T-helper 17 cell (primary cell): ENCODE measurements at regions not wholly inside any gene's neighbourhood (a gene's known extent, or its start where the extent isn't known, plus 50 kb on each side); places are given as distances from the start of the nearest gene placed in this dataset.

Experiments
- ATAC-seq: fragments of 150-1000 bp; cut with Tn5 transposase; 2 replicates; pipeline ENCODE4 v1.10.0; 2021; ENCODE audit warnings: mild to moderate bottlenecking, moderate library complexity
- DNase-seq, 3 donors: peaks; one replicate each; pipeline versions ENCODE4 v3.0.0 to v3.0.0-alpha.2; 2020 to 2021
- H3K9me3 ChIP-seq: one replicate; pipeline ENCODE4 v1.7.0; 2013; ENCODE audit warnings: low read length, mild to moderate bottlenecking; ENCODE audit not compliant: control insufficient read depth, poor library complexity, severe bottlenecking
- H3K27ac Mint-ChIP-seq: one replicate; pipeline ENCODE4 v1.8.0; 2022; ENCODE audit warnings: mild to moderate bottlenecking, moderate library complexity, mixed read lengths
- H3K27me3 Mint-ChIP-seq: one replicate; pipeline ENCODE4 v1.8.0; 2022; ENCODE audit warnings: mixed read lengths
- H3K36me3 Mint-ChIP-seq: one replicate; pipeline ENCODE4 v1.8.0; 2022; ENCODE audit warnings: low read depth, mixed read lengths
- H3K4me1 Mint-ChIP-seq: one replicate; pipeline ENCODE4 v1.8.0; 2022; ENCODE audit warnings: mild to moderate bottlenecking, mixed read lengths
- H3K4me3 Mint-ChIP-seq: one replicate; pipeline ENCODE4 v1.8.0; 2022; ENCODE audit warnings: mild to moderate bottlenecking, moderate library complexity, mixed read lengths

DNA sequence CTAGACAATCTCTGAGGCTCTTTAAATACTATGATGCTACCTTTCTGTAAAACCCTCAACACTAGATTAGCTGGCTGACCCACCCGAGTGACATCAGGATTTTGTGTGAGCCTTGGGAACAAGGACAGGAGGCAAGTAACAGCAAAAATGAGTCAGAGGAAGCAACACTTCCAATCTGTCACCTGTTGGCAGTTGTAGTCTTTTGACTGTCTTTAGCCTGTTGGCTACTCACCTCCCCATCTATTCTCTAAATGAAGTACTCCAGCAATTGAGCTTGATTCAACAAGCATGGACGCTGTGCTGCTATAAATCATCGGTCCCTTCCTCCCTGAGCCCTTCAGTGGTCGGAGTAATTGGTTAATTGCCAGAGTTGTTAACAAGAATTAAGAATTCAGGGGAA is 898.7 kb downstream of the BCL11A start:
- DNase-seq: no peak
- Mint-ChIP-seq H3K4me1 (no peaks in the 10 kb centered on the region), H3K4me3 (no peak overlapping the region), H3K36me3 (no peaks in the 10 kb centered on the region), H3K27me3 (no peaks in the 10 kb centered on the region), H3K27ac (no peak overlapping the region)
- no peaks in the 10 kb centered on the region for H3K9me3 ChIP-seq
- ATAC-seq: no peak

DNA sequence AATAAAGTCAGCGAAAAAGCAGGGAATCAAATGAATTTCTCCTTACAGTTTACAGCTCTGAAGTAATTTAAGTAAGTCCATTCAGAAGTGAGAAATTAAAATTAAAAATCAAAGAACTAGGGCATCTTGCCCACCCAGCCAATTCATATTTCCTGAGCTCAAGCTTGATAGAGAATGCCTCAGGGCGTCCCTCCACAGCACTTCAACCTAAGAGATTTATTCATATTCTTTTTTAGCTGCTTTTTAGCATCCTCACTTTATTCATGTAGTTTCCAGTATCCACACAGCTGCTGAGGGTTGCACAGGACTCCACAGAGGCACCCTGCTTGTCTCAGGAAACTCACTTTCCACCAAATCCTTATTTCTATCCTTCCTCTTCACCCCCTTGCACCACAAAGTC is 900.3 kb downstream of the BCL11A start:
- H3K27ac Mint-ChIP-seq: no peak overlapping the region
- no peaks in the 10 kb centered on the region for H3K9me3 ChIP-seq
- no peaks in the 10 kb centered on the region for H3K4me1 Mint-ChIP-seq
- H3K27me3 Mint-ChIP-seq: no peaks in the 10 kb centered on the region
- H3K4me3 Mint-ChIP-seq: no peak overlapping the region
- DNase-seq (no peak), ATAC-seq (no peak)
- H3K36me3 Mint-ChIP-seq: no peaks in the 10 kb centered on the region

DNA sequence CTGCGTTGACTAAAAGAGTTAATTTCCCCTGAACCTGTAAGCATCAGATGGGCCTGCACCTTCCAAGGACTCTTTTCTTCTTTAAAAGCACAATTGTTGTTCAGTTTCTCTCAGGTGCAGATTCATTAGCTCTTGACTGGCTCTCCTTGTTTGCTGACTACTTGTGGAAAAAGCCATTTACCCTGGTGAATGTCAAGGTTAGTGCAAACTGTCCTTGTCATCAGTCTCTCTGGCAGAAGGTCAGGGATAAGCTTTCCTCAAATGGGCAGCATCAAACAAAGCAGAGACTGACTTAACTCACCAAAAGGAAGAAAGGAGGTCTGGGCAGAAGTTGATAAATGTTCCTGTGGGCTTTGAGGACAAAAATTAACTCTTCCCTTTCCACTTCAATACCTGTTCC is 922.7 kb downstream of the BCL11A start:
- Mint-ChIP-seq H3K4me1 (no peaks in the 10 kb centered on the region), H3K4me3 (no peak overlapping the region), H3K36me3 (no peaks in the 10 kb centered on the region), H3K27ac (no peak overlapping the region), H3K27me3 (no peaks in the 10 kb centered on the region)
- DNase-seq: no peak
- ATAC-seq: no peak
- H3K9me3 ChIP-seq: no peaks in the 10 kb centered on the region

DNA sequence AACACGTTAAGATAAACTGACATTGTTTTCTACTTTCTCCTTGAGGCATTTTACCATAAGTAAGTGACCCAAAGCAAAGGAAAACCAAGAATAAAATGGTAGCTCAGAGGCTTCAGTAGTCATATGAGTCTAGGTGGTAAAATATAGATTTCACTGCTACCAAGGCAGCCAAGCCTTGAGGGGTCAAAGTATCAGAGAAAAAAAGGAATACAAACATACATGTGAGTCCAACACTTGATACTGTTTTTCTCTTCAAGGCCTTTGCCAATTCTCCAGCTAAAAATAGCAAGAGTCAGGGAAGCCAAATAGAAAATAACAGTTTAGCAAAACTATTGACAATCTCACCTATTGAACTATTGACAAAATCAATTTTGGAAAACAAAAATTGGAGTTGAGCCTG is 925.9 kb downstream of the BCL11A start:
- Mint-ChIP-seq H3K36me3 (no peaks in the 10 kb centered on the region), H3K4me3 (no peak overlapping the region), H3K27ac (no peak overlapping the region), H3K4me1 (no peaks in the 10 kb centered on the region), H3K27me3 (no peaks in the 10 kb centered on the region)
- no peak for ATAC-seq
- no peaks in the 10 kb centered on the region for H3K9me3 ChIP-seq
- DNase-seq: no peak

DNA sequence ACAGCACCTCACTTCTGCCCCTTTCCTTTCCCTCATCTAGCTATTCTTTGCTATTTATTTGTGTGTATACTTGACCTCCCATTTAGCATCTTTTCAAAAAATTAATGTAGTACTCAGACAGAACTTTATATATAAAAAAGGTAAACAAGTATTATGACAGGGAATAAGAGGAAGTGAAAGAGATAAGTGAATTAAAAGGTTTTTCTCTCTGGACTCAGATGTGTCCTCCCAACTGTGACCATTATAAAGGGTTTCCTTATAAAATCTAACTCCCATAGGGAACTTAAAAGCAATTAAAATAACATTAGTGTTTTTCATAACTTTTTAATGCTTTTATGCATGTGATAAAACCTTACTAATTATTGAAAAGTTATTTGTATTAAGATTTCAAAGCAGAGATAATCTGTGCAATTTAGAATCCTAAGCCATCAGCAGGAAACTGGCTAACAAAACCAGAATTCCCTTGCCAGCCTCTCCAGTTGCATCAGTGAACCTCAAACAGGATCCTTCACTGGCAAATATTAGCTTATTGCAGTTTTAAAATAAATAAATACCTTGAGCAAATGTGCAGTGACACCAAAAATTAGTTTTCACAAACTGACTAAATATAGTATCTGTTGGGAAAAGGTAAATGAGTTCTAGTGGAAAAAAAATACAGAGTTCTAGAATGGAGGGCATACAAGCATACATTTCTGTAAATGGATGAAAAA is 930.7 kb downstream of the BCL11A start:
- H3K4me1 Mint-ChIP-seq: no peaks in the 10 kb centered on the region
- no peaks in the 10 kb centered on the region for H3K27me3 Mint-ChIP-seq
- no peaks in the 10 kb centered on the region for H3K9me3 ChIP-seq
- H3K36me3 Mint-ChIP-seq: no peaks in the 10 kb centered on the region
- no peak overlapping the region for H3K27ac Mint-ChIP-seq
- no peak overlapping the region for H3K4me3 Mint-ChIP-seq
- DNase-seq (no peak), ATAC-seq (no peak)

DNA sequence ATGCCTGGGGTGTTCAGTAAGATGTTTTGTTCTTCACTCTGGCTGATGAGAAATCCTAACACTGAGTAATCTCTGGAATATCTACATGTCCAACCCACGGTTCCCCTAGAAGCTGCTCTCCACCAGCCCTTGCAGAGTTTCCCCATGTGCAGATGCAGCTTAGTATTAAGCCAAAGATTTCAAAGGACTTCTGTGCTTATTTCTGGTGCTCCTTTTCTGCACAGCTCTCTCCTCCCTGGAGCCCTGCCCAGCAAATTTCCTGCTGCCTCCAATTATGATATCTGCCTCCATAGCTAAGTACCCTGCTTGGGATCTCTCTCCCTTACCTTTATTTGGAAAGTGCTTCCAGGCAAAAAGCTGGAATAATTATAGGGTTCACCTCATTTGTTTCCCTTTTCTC is 949.3 kb downstream of the BCL11A start:
- Mint-ChIP-seq H3K27me3 (no peaks in the 10 kb centered on the region), H3K4me3 (no peak overlapping the region), H3K4me1 (no peaks in the 10 kb centered on the region), H3K36me3 (no peaks in the 10 kb centered on the region), H3K27ac (no peak overlapping the region)
- no peaks in the 10 kb centered on the region for H3K9me3 ChIP-seq
- no peak for DNase-seq
- no peak for ATAC-seq

DNA sequence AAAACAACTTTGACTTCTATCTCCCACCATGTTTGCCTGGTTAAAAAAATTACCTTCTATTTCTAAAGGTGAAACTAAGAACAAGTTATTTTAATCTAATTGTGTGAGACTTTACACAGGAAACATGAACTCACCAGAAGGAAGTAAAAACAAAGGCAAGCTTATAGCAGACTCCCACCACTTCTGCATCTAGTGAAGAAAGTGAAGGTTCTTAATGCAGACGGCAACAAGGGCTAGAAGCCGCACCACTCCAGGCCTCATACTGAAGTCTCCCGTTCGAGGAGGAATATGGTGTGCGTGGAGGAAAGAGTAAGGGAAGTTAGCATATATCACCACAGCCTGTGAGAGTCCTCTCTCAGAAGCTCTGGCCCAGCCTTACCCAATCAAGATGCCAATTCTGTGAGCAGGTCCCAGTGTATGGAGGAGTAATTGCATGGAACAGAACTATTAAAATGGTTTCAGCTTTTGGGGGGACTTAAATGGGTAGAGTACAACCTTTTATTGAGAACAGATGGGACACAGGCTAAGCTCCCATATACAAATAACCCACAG is 958.7 kb downstream of the BCL11A start:
- DNase-seq: no peak
- Mint-ChIP-seq H3K36me3 (no peaks in the 10 kb centered on the region), H3K27ac (no peak overlapping the region), H3K4me3 (no peak overlapping the region), H3K27me3 (no peaks in the 10 kb centered on the region), H3K4me1 (no peaks in the 10 kb centered on the region)
- H3K9me3 ChIP-seq: no peaks in the 10 kb centered on the region
- ATAC-seq: no peak

DNA sequence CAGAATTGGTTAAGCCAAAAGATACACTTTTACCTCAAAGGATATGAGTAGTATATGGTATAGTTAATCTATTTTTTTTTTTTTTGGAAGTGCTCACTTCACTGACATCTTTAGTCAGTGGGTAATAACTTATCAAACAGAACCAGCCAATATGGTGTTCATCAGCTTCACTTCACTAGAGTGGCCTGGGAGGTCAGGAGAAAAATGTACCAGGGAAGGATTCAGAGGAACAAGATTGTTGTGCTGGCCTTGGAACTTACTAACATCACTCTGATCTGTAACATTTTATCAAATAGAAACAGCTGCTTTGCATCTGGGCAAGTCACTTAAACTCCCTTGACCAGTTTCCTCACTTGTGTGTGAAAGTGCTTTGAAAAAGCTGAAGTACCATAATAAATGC is 962.7 kb downstream of the BCL11A start:
- H3K27ac Mint-ChIP-seq: no peak overlapping the region
- no peaks in the 10 kb centered on the region for H3K27me3 Mint-ChIP-seq
- DNase-seq: no peak
- H3K9me3 ChIP-seq: no peaks in the 10 kb centered on the region
- no peaks in the 10 kb centered on the region for H3K36me3 Mint-ChIP-seq
- H3K4me1 Mint-ChIP-seq: no peaks in the 10 kb centered on the region
- H3K4me3 Mint-ChIP-seq: no peak overlapping the region
- no peak for ATAC-seq

DNA sequence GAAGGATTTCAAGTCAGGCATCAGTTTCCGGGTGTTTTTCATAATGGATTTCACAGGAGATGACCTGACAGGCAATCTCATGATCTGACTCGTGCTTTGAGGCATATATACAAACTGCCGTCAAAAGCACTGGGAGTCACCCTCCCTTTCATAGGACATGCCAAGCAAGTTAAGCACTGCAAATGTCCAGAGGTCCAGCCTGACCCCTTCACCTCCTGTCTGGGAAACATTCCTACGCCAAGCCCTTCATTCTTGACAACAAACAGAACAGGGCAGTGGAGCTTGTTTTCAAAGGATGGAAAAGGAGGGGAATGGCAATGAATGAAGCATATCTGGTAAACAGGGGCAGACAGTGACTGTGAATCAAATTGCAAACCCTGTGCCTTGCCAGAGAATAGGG is 963.6 kb downstream of the BCL11A start:
- no peaks in the 10 kb centered on the region for H3K4me1 Mint-ChIP-seq
- H3K4me3 Mint-ChIP-seq: no peak overlapping the region
- ATAC-seq: no peak
- DNase-seq: no peak
- H3K27me3 Mint-ChIP-seq: no peaks in the 10 kb centered on the region
- H3K36me3 Mint-ChIP-seq: no peaks in the 10 kb centered on the region
- no peaks in the 10 kb centered on the region for H3K9me3 ChIP-seq
- no peak overlapping the region for H3K27ac Mint-ChIP-seq

DNA sequence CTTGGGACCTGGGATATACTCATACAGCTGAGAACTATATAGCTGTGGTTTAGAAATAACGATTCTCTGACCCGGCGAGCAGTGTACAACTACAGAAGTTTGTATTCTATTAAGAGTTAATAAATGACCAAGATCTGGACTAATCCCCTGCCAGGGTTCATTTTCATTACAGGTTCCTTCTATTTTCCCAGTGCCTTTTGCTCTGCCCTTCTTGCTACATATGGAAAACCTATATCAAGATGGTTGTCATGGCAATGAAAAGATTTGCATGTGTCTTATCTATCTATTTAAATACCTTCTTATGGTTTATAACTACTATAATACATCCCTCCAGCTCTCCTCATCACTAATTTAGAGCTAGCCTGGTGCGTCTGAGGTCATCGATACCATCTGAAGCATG is 965.2 kb downstream of the BCL11A start:
- DNase-seq (no peak), ATAC-seq (no peak)
- no peaks in the 10 kb centered on the region for H3K9me3 ChIP-seq
- H3K4me1 Mint-ChIP-seq: no peaks in the 10 kb centered on the region
- H3K27me3 Mint-ChIP-seq: no peaks in the 10 kb centered on the region
- no peak overlapping the region for H3K4me3 Mint-ChIP-seq
- H3K36me3 Mint-ChIP-seq: no peaks in the 10 kb centered on the region
- no peak overlapping the region for H3K27ac Mint-ChIP-seq

DNA sequence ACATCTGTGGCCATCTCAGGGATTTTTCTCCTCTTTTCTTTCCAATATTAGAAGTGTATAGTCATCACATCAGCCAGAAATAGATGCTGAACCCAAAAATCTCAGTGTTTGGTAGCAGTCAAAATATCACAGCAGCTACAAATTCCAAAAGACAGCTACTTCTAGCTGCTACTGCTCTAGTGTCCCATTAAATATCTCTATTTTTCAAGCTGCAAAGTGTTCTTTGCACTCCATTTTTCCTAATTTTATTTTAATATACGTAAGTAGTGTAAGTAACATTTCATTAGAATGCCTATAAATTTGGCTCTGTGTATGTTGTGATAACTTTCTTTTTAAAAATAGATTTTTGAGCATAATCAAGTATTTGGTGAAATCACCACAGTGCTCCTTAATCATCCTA is 967.3 kb downstream of the BCL11A start:
- no peaks in the 10 kb centered on the region for H3K36me3 Mint-ChIP-seq
- no peaks in the 10 kb centered on the region for H3K27me3 Mint-ChIP-seq
- no peak for ATAC-seq

DNA sequence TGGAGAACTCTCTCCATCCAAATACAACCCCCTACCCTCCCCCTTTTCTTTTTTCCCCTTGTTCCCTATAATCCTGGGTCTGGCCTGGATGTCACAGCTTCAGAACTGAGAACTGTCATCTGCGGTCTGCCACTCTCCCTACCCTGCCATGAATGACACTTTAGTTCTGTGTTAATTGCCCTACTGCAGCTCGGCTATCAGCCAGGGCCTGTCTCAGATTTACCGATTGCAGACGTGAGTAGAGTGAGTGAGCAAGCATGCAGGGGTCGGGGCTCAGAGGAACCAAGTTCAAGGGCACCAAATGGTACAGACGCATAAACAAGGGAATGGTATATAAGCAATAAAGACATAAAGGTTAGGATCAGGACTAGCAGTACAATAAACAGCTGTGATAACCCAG is 967.8 kb downstream of the BCL11A start:
- DNase-seq (no peak), ATAC-seq (no peak)
- Mint-ChIP-seq H3K27ac (no peak overlapping the region), H3K4me1 (no peaks in the 10 kb centered on the region), H3K27me3 (no peaks in the 10 kb centered on the region), H3K4me3 (no peak overlapping the region), H3K36me3 (no peaks in the 10 kb centered on the region)
- no peaks in the 10 kb centered on the region for H3K9me3 ChIP-seq

More for the DNA sequence above, 967.3 kb downstream of the BCL11A start:
- DNase-seq: no peak
- Mint-ChIP-seq H3K4me3 (no peak overlapping the region), H3K4me1 (no peaks in the 10 kb centered on the region), H3K27ac (no peak overlapping the region)
- no peaks in the 10 kb centered on the region for H3K9me3 ChIP-seq

DNA sequence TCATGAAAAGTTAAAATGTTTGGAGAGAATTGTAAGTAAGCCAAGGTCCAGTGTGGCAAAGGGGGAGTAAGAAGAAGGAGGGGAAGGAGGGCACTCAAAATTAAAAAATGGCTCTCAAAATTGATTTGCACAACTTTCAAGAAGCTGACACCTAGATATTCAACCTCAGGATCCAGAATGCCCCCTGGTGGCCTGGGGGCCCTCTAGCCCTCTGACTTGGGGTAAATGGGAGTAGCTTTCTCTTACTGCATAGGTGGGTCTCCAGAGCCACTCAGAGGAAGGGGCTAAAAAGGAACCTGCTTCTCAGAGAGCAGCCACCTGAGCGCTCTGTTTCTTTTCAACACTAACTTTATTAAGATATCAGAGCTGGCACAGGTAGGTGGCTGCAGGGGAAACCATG is 968.5 kb downstream of the BCL11A start:
- Mint-ChIP-seq H3K36me3 (no peaks in the 10 kb centered on the region), H3K4me3 (no peak overlapping the region), H3K27ac (no peak overlapping the region), H3K4me1 (no peaks in the 10 kb centered on the region), H3K27me3 (no peaks in the 10 kb centered on the region)
- ATAC-seq (no peak), DNase-seq (no peak)
- H3K9me3 ChIP-seq: no peaks in the 10 kb centered on the region

DNA sequence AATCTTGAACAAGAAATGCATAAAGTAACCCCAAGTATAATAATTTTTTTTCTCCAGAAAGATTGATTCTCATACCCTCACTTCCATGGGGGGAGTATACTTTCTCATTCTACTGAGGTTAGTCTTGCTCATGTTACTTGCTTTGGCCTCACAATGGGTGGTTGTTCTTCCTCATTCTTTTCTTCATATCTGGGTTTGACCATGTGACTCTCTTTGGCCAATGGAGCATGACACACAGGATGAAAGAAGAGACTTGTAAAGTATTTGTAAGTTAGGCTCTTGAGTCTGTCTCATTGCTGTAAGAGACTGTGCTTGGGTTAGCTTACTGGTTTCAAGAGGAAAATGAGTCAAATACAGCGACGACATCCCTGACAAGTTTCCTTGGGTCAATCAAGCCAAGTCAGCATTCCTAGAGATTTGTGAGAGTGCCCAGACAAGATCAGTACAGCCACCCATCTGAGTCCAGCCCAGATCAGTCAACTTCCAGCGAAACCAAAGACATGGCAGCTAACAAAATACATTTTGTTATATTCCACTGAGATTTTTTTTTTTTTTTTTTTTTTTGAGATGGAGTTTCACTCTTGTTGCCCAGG is 970.2 kb downstream of the BCL11A start:
- H3K9me3 ChIP-seq: no peaks in the 10 kb centered on the region
- DNase-seq (no peak), ATAC-seq (no peak)
- Mint-ChIP-seq H3K27me3 (no peaks in the 10 kb centered on the region), H3K4me3 (no peak overlapping the region), H3K4me1 (no peaks in the 10 kb centered on the region), H3K36me3 (no peaks in the 10 kb centered on the region), H3K27ac (no peak overlapping the region)
